IPS-18a (cell line): ENCODE measurements at regions not wholly inside any gene's neighbourhood (a gene's known extent, or its start where the extent isn't known, plus 50 kb on each side); places are given as distances from the start of the nearest gene placed in this dataset.
"Not testable (repeated sequence)": the region's sequence is repeated elsewhere in the genome, so short reads cannot be mapped to it uniquely, and the experiment has no call there.

Experiments
- H3K27ac ChIP-seq: one replicate; pipeline ENCODE4 v1.5.1; 2013; ENCODE audit warnings: low read length
- H3K27me3 ChIP-seq: one replicate; pipeline ENCODE4 v1.6.1; 2013; ENCODE audit warnings: mild to moderate bottlenecking, low read length; ENCODE audit not compliant: control insufficient read depth, insufficient read depth
- H3K36me3 ChIP-seq: one replicate; pipeline ENCODE4 v1.6.1; 2013; ENCODE audit warnings: low read depth, low read length; ENCODE audit not compliant: control insufficient read depth
- H3K4me1 ChIP-seq: one replicate; pipeline ENCODE4 v1.6.1; 2013; ENCODE audit warnings: low read depth, low read length; ENCODE audit not compliant: control insufficient read depth
- H3K4me3 ChIP-seq: one replicate; pipeline ENCODE4 v1.5.1; 2013; ENCODE audit warnings: low read length
- H3K9ac ChIP-seq: one replicate; pipeline ENCODE4 v1.6.1; 2013; ENCODE audit warnings: mild to moderate bottlenecking, low read length, moderate library complexity
- H3K9me3 ChIP-seq: one replicate; pipeline ENCODE4 v1.6.1; 2013; ENCODE audit warnings: low read depth, low read length; ENCODE audit not compliant: control insufficient read depth

DNA sequence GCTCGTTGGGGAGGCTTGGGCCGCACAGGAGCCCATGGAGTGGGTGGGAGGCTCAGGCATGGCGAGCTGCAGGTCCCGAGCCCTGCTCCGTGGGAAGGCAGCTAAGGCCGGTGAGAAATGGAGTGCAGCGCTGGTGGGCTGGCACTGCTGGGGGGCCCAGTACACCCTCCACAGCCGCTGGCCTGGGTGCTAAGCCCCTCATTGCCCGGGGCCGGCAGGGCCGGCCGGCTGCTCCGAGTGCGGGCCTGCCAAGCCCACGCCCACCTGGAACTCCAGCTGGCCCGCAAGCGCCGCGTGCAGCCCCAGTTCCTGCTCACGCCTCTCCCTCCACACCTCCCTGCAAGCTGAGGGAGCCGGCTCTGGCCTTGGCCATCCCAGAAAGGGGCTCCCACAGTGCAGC is 573.3 kb downstream of the KIF4B start:
- H3K9me3 ChIP-seq, H3K27ac ChIP-seq, H3K4me3 ChIP-seq, H3K4me1 ChIP-seq, H3K27me3 ChIP-seq, H3K9ac ChIP-seq, H3K36me3 ChIP-seq: not testable (repeated sequence)

DNA sequence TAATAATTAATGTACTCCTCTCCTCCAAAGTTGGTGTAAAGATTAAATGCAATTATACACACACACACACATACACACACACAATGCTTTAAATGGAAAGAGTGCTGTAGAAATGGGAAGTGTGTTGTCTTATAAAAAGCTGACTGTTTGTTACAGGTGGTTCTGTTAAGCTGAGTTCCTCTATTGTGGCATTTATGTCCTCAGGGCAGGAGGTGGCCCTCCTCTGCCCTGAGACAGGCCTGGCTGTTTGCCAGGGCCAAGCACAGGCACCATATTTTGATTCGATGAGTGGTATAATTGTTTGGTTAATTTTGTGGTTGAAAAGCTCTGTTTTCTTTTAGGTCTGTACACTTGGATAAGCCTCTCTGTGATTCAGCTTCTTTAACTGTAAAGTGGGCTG is 573.9 kb downstream of the KIF4B start:
- no peaks in the 10 kb centered on the region for H3K27me3 ChIP-seq
- H3K4me3 ChIP-seq, result no peak overlapping the region
- H3K27ac ChIP-seq, result no peak overlapping the region
- no peaks in the 10 kb centered on the region for H3K36me3 ChIP-seq
- H3K9me3 ChIP-seq, result no peaks in the 10 kb centered on the region
- no peak overlapping the region for H3K9ac ChIP-seq
- no peaks in the 10 kb centered on the region for H3K4me1 ChIP-seq

DNA sequence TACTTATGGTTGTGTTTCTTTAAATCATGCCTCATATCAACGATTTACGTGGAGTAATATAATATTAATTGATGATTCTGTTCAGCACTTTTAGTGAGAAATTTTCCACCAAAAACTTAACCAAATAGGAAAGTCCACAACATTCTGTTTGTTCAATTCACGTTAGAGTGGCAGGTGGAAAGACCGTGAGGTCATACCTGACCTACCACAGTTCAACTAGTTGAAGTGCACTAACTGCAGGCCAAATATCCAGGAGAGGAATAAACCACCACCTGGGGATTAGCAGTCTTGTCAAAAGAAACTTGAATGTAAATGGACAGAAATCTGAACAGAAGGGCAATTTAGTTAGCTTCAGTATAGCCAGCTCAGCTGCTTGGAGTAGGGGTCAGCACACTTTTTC is 577.7 kb downstream of the KIF4B start:
- Histone ChIP-seq H3K4me1 (no peaks in the 10 kb centered on the region), H3K9ac (no peak overlapping the region), H3K27ac (no peak overlapping the region), H3K36me3 (no peaks in the 10 kb centered on the region), H3K27me3 (no peaks in the 10 kb centered on the region), H3K4me3 (no peak overlapping the region), H3K9me3 (no peaks in the 10 kb centered on the region)

DNA sequence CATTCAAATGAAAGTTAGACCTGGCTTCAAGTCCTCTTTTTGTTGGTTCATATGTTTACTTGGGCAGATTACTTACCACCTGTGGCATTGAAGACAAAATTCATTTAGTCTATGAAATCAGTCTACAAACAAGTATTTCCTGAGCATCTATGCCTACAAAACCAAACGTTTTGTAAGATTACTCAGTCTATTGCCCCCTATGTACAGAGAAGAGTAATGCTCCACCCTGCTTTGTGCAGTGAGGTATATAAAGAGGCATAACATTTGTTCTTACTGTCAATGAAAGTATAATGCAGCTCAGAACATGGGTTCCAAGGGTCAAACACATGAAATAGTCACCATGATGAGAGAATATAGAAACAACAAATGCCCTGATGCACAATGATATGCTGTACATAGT is 580.7 kb downstream of the KIF4B start:
- Histone ChIP-seq H3K4me3 (no peak overlapping the region), H3K36me3 (no peaks in the 10 kb centered on the region), H3K27me3 (no peaks in the 10 kb centered on the region), H3K9ac (no peak overlapping the region), H3K27ac (no peak overlapping the region), H3K4me1 (no peaks in the 10 kb centered on the region), H3K9me3 (no peaks in the 10 kb centered on the region)

DNA sequence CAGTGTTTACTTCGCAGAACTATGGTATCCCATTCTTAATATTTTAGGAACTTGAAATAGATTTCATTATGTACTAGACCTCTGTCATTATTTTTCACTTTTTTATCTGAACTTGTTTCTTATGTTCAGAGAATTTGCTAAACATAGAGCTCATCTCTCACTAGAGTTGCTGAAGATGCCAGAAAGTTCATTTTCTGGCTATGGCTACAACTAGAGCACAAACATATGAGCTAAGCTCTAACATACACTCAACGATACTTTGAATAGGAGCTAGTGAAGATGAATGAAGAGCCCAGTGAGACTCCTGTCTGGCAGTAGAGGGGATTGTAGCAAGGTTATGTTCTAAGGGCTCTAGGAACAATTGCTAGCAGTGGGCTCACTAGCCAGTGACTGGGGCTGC is 582.2 kb downstream of the KIF4B start:
- no peaks in the 10 kb centered on the region for H3K4me1 ChIP-seq
- no peaks in the 10 kb centered on the region for H3K9me3 ChIP-seq
- H3K9ac ChIP-seq, result no peak overlapping the region
- H3K36me3 ChIP-seq, result no peaks in the 10 kb centered on the region
- no peak overlapping the region for H3K4me3 ChIP-seq
- H3K27me3 ChIP-seq, result no peaks in the 10 kb centered on the region
- H3K27ac ChIP-seq, result no peak overlapping the region

DNA sequence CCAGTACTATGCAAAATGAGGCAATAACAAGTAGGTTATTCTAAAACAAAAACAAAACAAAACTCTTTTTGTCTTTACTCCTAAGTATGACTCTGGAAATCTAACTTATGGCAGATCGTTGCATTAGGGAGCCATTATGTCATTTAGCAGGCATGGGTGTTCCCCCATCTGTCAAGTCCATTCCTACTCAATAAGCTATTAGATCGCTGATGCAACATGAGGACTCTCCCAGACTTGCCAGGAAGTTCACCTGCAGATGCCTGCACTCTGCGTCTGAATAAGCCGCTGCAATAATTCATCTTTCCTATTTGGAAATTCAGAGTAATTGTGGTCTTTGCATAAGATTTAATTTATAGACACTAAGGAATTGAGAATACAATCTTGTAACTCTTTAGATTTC is 585.0 kb downstream of the KIF4B start:
- Histone ChIP-seq H3K4me1 (no peaks in the 10 kb centered on the region), H3K9me3 (no peaks in the 10 kb centered on the region), H3K9ac (no peak overlapping the region), H3K36me3 (no peaks in the 10 kb centered on the region), H3K27me3 (no peaks in the 10 kb centered on the region), H3K27ac (no peak overlapping the region), H3K4me3 (no peak overlapping the region)

DNA sequence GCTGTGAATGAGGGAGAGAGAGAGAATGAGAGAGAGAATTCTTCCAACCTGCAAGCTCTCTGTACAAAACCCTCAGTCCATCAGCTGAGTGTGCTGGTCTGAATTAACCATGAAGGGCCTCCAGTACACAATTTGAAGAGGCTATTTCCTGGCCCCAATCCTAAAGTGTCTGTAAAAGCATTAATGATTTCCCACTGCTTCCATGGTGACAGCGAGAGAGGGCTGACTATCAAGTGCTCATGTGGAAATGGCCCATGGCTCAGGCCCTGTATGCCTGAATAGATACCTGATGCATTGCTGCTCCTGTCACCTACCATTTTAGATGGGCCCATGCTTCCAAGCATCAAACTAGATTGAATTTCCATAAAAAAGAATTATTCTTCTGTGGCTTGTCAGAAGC is 592.4 kb downstream of the KIF4B start:
- no peak overlapping the region for H3K9ac ChIP-seq
- no peaks in the 10 kb centered on the region for H3K27me3 ChIP-seq
- no peak overlapping the region for H3K4me3 ChIP-seq
- H3K4me1 ChIP-seq, result no peaks in the 10 kb centered on the region
- no peaks in the 10 kb centered on the region for H3K36me3 ChIP-seq
- no peak overlapping the region for H3K27ac ChIP-seq
- no peaks in the 10 kb centered on the region for H3K9me3 ChIP-seq

DNA sequence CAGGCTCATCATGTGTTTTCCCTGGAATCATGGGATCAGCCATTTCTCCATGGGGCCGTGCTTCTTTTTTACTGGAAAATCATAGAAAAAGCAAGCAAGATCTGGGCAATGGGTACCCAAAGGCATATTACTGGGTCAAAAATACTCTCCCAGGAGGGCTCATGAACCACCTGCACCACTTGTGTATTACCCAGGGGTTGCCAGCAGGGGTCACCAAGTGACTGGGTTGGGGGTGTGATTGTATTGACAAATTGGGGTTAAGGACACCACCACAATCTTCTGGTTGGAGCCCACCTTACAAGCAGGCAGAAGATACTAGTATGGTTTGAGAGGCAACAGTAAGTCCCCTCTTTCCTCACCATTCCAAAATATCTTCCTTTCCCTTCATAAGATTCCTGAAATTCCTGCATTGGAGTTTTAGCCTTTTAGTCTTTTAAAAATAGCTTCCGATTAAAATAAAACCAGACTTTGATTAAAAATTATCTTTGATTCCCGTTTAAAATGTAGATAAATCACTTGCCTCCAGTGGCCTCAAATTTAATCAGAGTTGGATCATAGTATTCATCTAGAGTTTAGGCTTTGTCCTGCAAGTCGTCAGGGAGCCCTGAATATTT is 603.3 kb downstream of the KIF4B start:
- Histone ChIP-seq H3K4me3 (no peak overlapping the region), H3K9me3 (no peaks in the 10 kb centered on the region), H3K9ac (no peak overlapping the region), H3K36me3 (no peaks in the 10 kb centered on the region), H3K27me3 (no peaks in the 10 kb centered on the region), H3K27ac (no peak overlapping the region), H3K4me1 (peaks cover 10% of the 10 kb centered on the region)

DNA sequence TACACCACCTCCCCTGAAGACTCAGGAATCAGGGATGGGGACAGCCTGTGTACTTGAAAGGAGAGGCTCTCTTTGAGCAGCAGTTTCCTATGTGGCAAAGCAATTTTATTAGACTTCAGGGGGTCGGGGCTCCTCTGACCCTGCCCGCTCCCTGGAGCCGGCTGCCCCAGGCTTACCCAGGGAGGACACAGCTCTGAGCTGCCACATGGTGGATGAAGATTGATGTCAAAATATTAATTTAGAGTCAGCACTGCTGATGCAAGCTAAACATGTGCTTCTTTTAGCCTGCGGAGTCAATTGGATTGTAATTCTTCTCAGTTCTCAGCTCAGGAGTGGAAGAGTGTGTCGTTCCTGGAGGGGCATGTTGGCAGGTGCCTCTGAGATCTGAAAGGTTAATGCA is 606.1 kb downstream of the KIF4B start:
- no peaks in the 10 kb centered on the region for H3K9me3 ChIP-seq
- no peaks in the 10 kb centered on the region for H3K27me3 ChIP-seq
- no peak overlapping the region for H3K27ac ChIP-seq
- no peak overlapping the region for H3K9ac ChIP-seq
- H3K4me3 ChIP-seq, result no peak overlapping the region
- no peaks in the 10 kb centered on the region for H3K36me3 ChIP-seq
- H3K4me1 ChIP-seq, result peaks cover 10% of the 10 kb centered on the region

DNA sequence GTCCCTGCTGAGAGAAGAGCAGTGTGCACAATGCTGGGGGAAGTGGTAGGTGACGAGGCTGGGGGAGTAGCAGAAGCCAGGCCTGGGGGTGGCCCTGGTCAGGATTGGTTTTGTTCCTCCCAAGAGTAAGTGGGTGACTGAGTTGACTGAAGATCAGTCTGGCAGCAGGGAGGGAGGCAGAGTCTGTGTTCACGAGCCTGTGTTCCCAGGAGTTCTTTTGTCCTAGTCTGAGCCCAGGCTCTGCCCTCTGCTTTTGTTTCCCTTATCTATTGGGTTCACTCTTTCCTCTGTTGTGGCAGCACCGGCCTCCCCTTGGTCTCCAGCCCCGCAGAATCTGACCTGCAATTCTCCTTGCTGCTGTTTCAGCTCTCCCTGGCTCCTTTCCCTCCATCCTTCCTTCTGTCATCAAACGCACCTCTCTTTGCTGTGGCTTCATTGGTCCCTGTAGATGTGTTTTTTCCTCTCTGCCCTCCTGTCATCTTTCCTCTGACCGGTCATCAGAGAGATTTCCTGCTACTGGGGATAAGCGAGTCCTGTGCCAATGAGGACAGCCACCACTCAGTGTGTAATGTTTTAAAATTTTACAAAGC is 607.4 kb downstream of the KIF4B start:
- Histone ChIP-seq H3K4me1 (peaks cover 10% of the 10 kb centered on the region), H3K36me3 (no peaks in the 10 kb centered on the region), H3K9ac (no peak overlapping the region), H3K4me3 (no peak overlapping the region), H3K27ac (no peak overlapping the region), H3K27me3 (no peaks in the 10 kb centered on the region), H3K9me3 (no peaks in the 10 kb centered on the region)

DNA sequence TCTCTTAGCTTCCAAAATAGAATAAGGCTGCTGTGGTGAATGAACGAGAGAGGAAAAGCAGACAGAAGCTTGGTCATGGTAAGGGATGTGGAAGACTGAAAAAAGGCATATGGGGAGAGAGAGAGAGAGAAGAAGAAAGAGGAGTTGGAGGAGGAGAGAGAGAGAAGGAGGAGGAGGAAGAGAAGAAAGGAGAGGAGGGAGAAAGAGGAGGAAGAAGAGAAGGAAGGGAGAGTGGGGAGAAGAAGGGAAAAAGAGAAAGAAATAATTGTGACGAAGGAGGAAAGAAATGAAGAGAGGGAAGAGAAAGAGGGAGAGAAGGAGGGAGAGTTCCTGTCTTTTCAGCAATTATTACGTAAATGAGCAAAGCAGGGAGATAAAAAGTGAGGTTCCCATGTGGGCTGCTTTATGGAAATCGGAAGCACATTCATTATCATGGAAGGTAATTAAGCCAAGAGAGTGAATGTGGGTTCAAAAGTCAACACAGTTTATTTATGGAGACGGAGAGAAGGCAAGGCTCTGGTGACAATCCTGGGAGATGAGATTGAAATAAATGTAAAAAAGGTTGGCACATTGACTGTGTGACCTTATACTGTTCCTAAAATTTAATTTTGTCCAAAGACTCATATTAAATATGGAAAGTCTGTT is 611.2 kb downstream of the KIF4B start:
- Histone ChIP-seq H3K9ac (no peak overlapping the region), H3K9me3 (no peaks in the 10 kb centered on the region), H3K27me3 (no peaks in the 10 kb centered on the region), H3K27ac (no peak overlapping the region), H3K4me1 (peaks cover 10% of the 10 kb centered on the region), H3K4me3 (no peak overlapping the region), H3K36me3 (no peaks in the 10 kb centered on the region)

DNA sequence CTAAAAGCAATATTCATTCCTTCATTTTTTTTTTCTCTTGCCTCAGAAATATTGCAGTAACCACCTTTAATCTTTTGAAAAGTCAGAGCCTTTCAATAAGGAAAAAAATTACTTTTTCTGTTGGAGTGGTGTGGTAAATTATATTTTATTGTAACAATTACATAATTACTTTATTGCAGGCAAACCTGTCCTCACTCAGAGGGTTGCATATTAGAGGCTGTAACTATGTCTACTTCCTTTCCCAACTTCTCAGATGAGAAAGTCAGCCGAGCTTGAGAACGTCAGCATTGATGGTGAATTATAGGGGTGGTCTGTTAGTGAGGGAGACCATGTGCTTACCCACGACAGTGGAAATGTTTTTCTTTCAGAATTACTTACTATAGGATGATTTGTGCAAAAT is 611.8 kb downstream of the KIF4B start:
- H3K9me3 ChIP-seq, result no peaks in the 10 kb centered on the region
- H3K4me3 ChIP-seq, result no peak overlapping the region
- H3K36me3 ChIP-seq, result no peaks in the 10 kb centered on the region
- H3K27me3 ChIP-seq, result no peaks in the 10 kb centered on the region
- H3K9ac ChIP-seq, result no peak overlapping the region
- no peak overlapping the region for H3K27ac ChIP-seq
- peaks cover 10% of the 10 kb centered on the region for H3K4me1 ChIP-seq
